K562 (cell line): ENCODE measurements at regions not wholly inside any gene's neighbourhood (a gene's known extent, or its start where the extent isn't known, plus 50 kb on each side); places are given as distances from the start of the nearest gene placed in this dataset.

Experiments
- ATAC-seq: fragments of 200-7000 bp; cut with Tn5 transposase; 3 replicates; pipeline ENCODE4 v1.9.1; 2020; ENCODE audit warnings: moderate library complexity
- BruUV-seq: library from RNA; stranded (reverse); fragments of 400-500 nt; replicated peaks from 2 replicates; lab custom pipeline; 2021; lab: Mats Ljungman, UMichigan
- CTCF ChIA-PET: fragments of 300-600 bp; formaldehyde crosslinking; extraction: SDS; loops from one replicate; lab custom pipeline; 2021; ENCODE audit warnings: low intra/inter-chr PET ratio; lab: Yijun Ruan, JAX
- POLR2A ChIA-PET: fragments of 300-600, 350-650 bp; sonication (Branson Sonifier 250); formaldehyde crosslinking; extraction: SDS; loops from one replicate; lab custom pipeline; 2021; ENCODE audit warnings: antibody characterized with exemption, inconsistent platforms; lab: Yijun Ruan, JAX
- DNase-seq, 4 experiments: peaks; one replicate each; pipeline versions ENCODE4 v3.0.0 to v3.0.0-alpha.2; 2011 to 2018; ENCODE audit warnings: low spot score in 3 of 4, mixed read lengths in 3 of 4; ENCODE audit errors: extremely low read depth in 1 of 4
- FAIRE-seq: peaks from 2 replicates; lab custom pipeline; 2011; peaks lifted over from hg19 to GRCh38; lab: Jason Lieb, UNC
- H2AFZ ChIP-seq: 2 replicates; pipeline ENCODE4 v1.6.0; 2011; ENCODE audit warnings: low read depth, low read length, control low read depth, inconsistent platforms
- H3K27ac ChIP-seq: fragments of 200-600 bp; 3 replicates; pipeline ENCODE4 v1.8.0; 2011; ENCODE audit warnings: low read depth, mild to moderate bottlenecking, control low read depth, inconsistent platforms, low read length, moderate library complexity, mixed read lengths; ENCODE audit errors: extremely low read depth
- H3K27me3 ChIP-seq, 2 experiments: fragments of 300-600 bp in 1 of 2; 2 replicates in 1 of 2; 3 replicates in 1 of 2; pipeline versions ENCODE4 v1.6.0 to v1.8.0; 2011; ENCODE audit warnings: inconsistent platforms in 2 of 2, low read length in 2 of 2, mild to moderate bottlenecking in 1 of 2, mixed read lengths in 1 of 2, moderate library complexity in 1 of 2; ENCODE audit not compliant: control insufficient read depth in 2 of 2, insufficient read depth in 2 of 2
- H3K36me3 ChIP-seq: fragments of 300-600 bp; 3 replicates; pipeline ENCODE4 v1.8.0; 2011; ENCODE audit warnings: mild to moderate bottlenecking, low read length, inconsistent platforms; ENCODE audit not compliant: control insufficient read depth, insufficient read depth
- H3K4me1 ChIP-seq, 2 experiments: fragments of 200-600 bp in 1 of 2; replicated peaks in 1 of 2; 2 replicates in 1 of 2; 3 replicates in 1 of 2; pipeline versions ENCODE4 v1.5.1 to v1.8.0; 2011; ENCODE audit warnings: inconsistent platforms in 2 of 2, low read length in 2 of 2, mild to moderate bottlenecking in 1 of 2, mixed read lengths in 1 of 2, moderate library complexity in 1 of 2; ENCODE audit not compliant: control insufficient read depth in 2 of 2, insufficient read depth in 2 of 2
- H3K4me2 ChIP-seq: 2 replicates; pipeline ENCODE4 v1.6.1; 2011; ENCODE audit warnings: low read length, control low read depth, inconsistent platforms, mixed read lengths; ENCODE audit not compliant: insufficient read depth
- H3K4me3 ChIP-seq: fragments of 200-600 bp; sonication (generic), shearing (Covaris generic); 2 replicates; pipeline ENCODE4 v1.5.1; 2016; ENCODE audit warnings: control low read depth, inconsistent platforms
- H3K79me2 ChIP-seq: fragments of 200-600 bp; 3 replicates; pipeline ENCODE4 v1.8.0; 2011; ENCODE audit warnings: low read length, inconsistent platforms; ENCODE audit not compliant: control insufficient read depth, insufficient read depth
- H3K9ac ChIP-seq, 2 experiments: 2 replicates each; pipeline versions ENCODE4 v1.6.0 to v1.6.1; 2011; ENCODE audit warnings: low read depth in 2 of 2, low read length in 2 of 2, control low read depth in 1 of 2, inconsistent platforms in 1 of 2, mild to moderate bottlenecking in 1 of 2, mixed read lengths in 1 of 2; ENCODE audit not compliant: insufficient read depth in 1 of 2
- H3K9me1 ChIP-seq: one replicate; pipeline ENCODE4 v1.6.0; 2011; ENCODE audit warnings: inconsistent platforms, mild to moderate bottlenecking, low read length, moderate library complexity; ENCODE audit not compliant: control insufficient read depth, insufficient read depth
- H3K9me3 ChIP-seq: replicated peaks from 2 replicates; pipeline ENCODE4 v1.5.1; 2011; ENCODE audit warnings: low read depth, low read length, inconsistent platforms; ENCODE audit not compliant: control insufficient read depth, insufficient read depth
- H4K20me1 ChIP-seq: replicated peaks from 2 replicates; pipeline ENCODE4 v1.6.1; 2011; ENCODE audit warnings: low read length, inconsistent platforms, mixed read lengths; ENCODE audit not compliant: control insufficient read depth, insufficient read depth
- ADNP ChIP-seq: fragments of 200-800 bp; sonication (Bioruptor generic); IDR thresholded peaks from 2 replicates; pipeline ENCODE4 v1.6.1; 2016; ENCODE audit warnings: missing genetic modification characterization, missing compliant biosample characterization
- BCOR ChIP-seq: fragments of 450-650 bp; IDR thresholded peaks from 2 replicates; pipeline ENCODE4 v1.6.1; 2016
- CEBPG ChIP-seq, 3 experiments: fragments of 200-800 bp in 1 of 3; sonication (Bioruptor generic) in 1 of 3; sonication (generic) in 1 of 3; formaldehyde crosslinking in 1 of 3; IDR thresholded peaks in 2 of 3; conservative IDR thresholded peaks in 1 of 3; 2 replicates each; pipeline versions ENCODE4 v1.6.1 to v1.8.0; 2016 to 2022; ENCODE audit warnings: missing compliant biosample characterization in 2 of 3, missing genetic modification characterization in 2 of 3, mild to moderate bottlenecking in 1 of 3, missing genetic modification reagents in 1 of 3
- HMGXB4 ChIP-seq: sonication (generic); formaldehyde crosslinking; IDR thresholded peaks from 2 replicates; pipeline ENCODE4 v1.8.1; 2023; ENCODE audit warnings: mild to moderate bottlenecking, missing genetic modification reagents
- ILF3 ChIP-seq: fragments of 450-650 bp; IDR thresholded peaks from 2 replicates; pipeline ENCODE4 v1.6.1; 2018; ENCODE audit warnings: antibody characterized with exemption, mild to moderate bottlenecking, moderate library complexity, borderline replicate concordance
- LARP7 ChIP-seq: fragments of 450-650 bp; IDR thresholded peaks from 2 replicates; pipeline ENCODE4 v1.6.1; 2016
- NFATC3 ChIP-seq: fragments of 450-650 bp; IDR thresholded peaks from 2 replicates; pipeline ENCODE4 v1.6.1; 2017; ENCODE audit warnings: mild to moderate bottlenecking
- NFE2 ChIP-seq: IDR thresholded peaks from 2 replicates; pipeline ENCODE4 v1.6.1; 2014; ENCODE audit warnings: antibody characterized with exemption, low read depth
- POLR2H ChIP-seq: IDR thresholded peaks from 2 replicates; pipeline ENCODE4 v1.6.1; 2016; ENCODE audit warnings: missing genetic modification characterization, low read depth, mild to moderate bottlenecking, control low read depth, missing compliant biosample characterization, moderate library complexity
- RBM15 ChIP-seq: fragments of 200-400 bp; formaldehyde crosslinking; IDR thresholded peaks from 2 replicates; pipeline ENCODE4 v1.6.1; 2018; ENCODE audit warnings: mild to moderate bottlenecking, low read length, moderate library complexity; ENCODE audit not compliant: insufficient read depth
- REST ChIP-seq, 2 experiments: fragments of 450-650 bp; formaldehyde crosslinking in 1 of 2; IDR thresholded peaks; 2 replicates each; pipeline versions ENCODE4 v1.4.0 to v1.6.1; 2014 to 2020; ENCODE audit warnings: mild to moderate bottlenecking in 2 of 2, borderline replicate concordance in 1 of 2, low read depth in 1 of 2
- SRSF3 ChIP-seq: fragments of 200-400 bp; formaldehyde crosslinking; IDR thresholded peaks from 2 replicates; pipeline ENCODE4 v1.6.1; 2016; ENCODE audit warnings: mild to moderate bottlenecking, low read length, moderate library complexity; ENCODE audit not compliant: insufficient read depth
- TAF9B ChIP-seq: fragments of 450-650 bp; IDR thresholded peaks from 2 replicates; pipeline ENCODE4 v1.6.1; 2018; ENCODE audit warnings: mild to moderate bottlenecking; ENCODE audit not compliant: partially characterized antibody
- ZFP1 ChIP-seq: fragments of 450-650 bp; formaldehyde crosslinking; IDR thresholded peaks from 2 replicates; pipeline ENCODE4 v1.4.0; 2020; ENCODE audit warnings: mild to moderate bottlenecking, mixed read lengths
- ZNF124 ChIP-seq: sonication (generic); formaldehyde crosslinking; IDR thresholded peaks from 2 replicates; pipeline ENCODE4 v1.8.1; 2022; ENCODE audit warnings: missing genetic modification reagents
- WGBS: fragments of 100-300 bp; shearing (Covaris generic); methylation state at CpG from one replicate; pipeline ENCODE4 v1.1.6; 2016; ENCODE audit warnings: low coverage, mixed read lengths; ENCODE audit not compliant: insufficient coverage; ENCODE audit errors: missing lambda C conversion rate; 5-methylcytosine and 5-hydroxymethylcytosine counted together
- in situ Hi-C: fragments of 300-500 bp; cut with MboI; formaldehyde crosslinking; loops from 4 replicates; pipeline ENCODE4 v1.15.0; 2018; ENCODE audit warnings: inconsistent platforms, mixed read lengths
- intact Hi-C: fragments of 100-400 bp; cut with micrococcal nuclease; formaldehyde crosslinking; loops from 2 replicates; pipeline ENCODE4 v1.14.2; 2022

- FAIRE-seq (no peak), ATAC-seq (no peak), DNase-seq (no peak)
- Histone ChIP-seq H3K79me2 (no peaks in the 10 kb centered on the region), H3K4me1 (no peaks in the 10 kb centered on the region), H3K9me1 (no peaks in the 10 kb centered on the region), H3K9me3 (no peaks in the 10 kb centered on the region; the same call in 1 of the 2 replicates), H3K4me2 (no peak overlapping the region), H3K27ac (no peak overlapping the region), H3K9ac (no peak overlapping the region), H2AFZ (no peak overlapping the region), H3K36me3 (no peaks in the 10 kb centered on the region), H3K4me3 (no peak overlapping the region), H3K27me3 (no peaks in the 10 kb centered on the region), H4K20me1 (no peaks in the 10 kb centered on the region)
- ChIA-PET POLR2A (interaction anchor here (0.6 kb wide), 1 partner anchor 34 kb away, joined by 4 read pairs; no protein-coding TSS in a partner anchor), CTCF (no interaction called here)
- 0% methylated on average over 1 of the region's 1 CpG for WGBS
- no TSS peak for BruUV-seq
- intact Hi-C loops (no loop called here), in situ Hi-C loops (no loop called here)
- TF ChIP-seq ZFP1 (CRISPR knock-in tag) (no peak), HMGXB4 (CRISPR knock-in tag) (no peak), NFE2 (no peak), ZNF124 (CRISPR knock-in tag) (no peak), BCOR (no peak), TAF9B (no peak), NFATC3 (no peak), ADNP (tag) (no peak), RBM15 (no peak), LARP7 (no peak), CEBPG (CRISPR knock-in tag; IDR thresholded peaks at IDR 0.05) (no peak), CEBPG (tag; conservative IDR thresholded peaks at IDR 0.05 in 1 of 2, IDR thresholded peaks at IDR 0.05 in 1 of 2) (no peak), POLR2H (no peak), SRSF3 (no peak), REST (IDR thresholded peaks at IDR 0.05; ENCODE audit: borderline replicate concordance) (no peak), REST (CRISPR knock-in tag; IDR thresholded peaks at IDR 0.05; ENCODE audit: low read depth) (no peak), ILF3 (no peak)
Observed at GRCh38 chr1:87918398-87918797, 589.7 kb downstream of the LMO4 start.
